Kidney (tissue), 13 donors: ENCODE measurements at regions not wholly inside any gene's neighbourhood (a gene's known extent, or its start where the extent isn't known, plus 50 kb on each side); places are given as distances from the start of the nearest gene placed in this dataset.

Experiments used
- DNase-seq, 5 donors: peaks; one replicate each; pipeline ENCODE4 v3.0.0-alpha.2; 2013 to 2020
- FAIRE-seq: peaks from 2 replicates; lab custom pipeline; 2012; peaks lifted over from hg19 to GRCh38; lab: Jason Lieb, UNC
- H3K27ac ChIP-seq, 2 donors: one replicate each; pipeline ENCODE4 v1.7.0; 2013; ENCODE audit warnings: low read depth in 2 of 2, low read length in 2 of 2, inconsistent platforms in 1 of 2
- H3K27me3 ChIP-seq: one replicate; pipeline ENCODE4 v1.7.1; 2013; ENCODE audit warnings: low read length, inconsistent platforms; ENCODE audit not compliant: control insufficient read depth, insufficient read depth
- H3K36me3 ChIP-seq, 3 donors: one replicate each; pipeline versions ENCODE4 v1.7.0 to v1.7.1; 2013; ENCODE audit warnings: low read length in 3 of 3, control low read depth in 1 of 3, inconsistent platforms in 1 of 3; ENCODE audit not compliant: insufficient read depth in 3 of 3, control insufficient read depth in 2 of 3
- H3K4me1 ChIP-seq, 3 donors: one replicate each; pipeline versions ENCODE4 v1.7.0 to v1.7.1; 2013; ENCODE audit warnings: low read length in 3 of 3, inconsistent platforms in 1 of 3, low read depth in 1 of 3; ENCODE audit not compliant: control insufficient read depth in 2 of 3, insufficient read depth in 2 of 3
- H3K4me3 ChIP-seq, 3 donors: one replicate each; pipeline versions ENCODE4 v1.7.0 to v1.8.1; 2013; ENCODE audit warnings: low read length in 3 of 3, control low read depth in 1 of 3, inconsistent platforms in 1 of 3
- H3K9ac ChIP-seq, 3 donors: one replicate each; pipeline versions ENCODE4 v1.7.0 to v1.7.1; 2013; ENCODE audit warnings: low read length in 3 of 3, control low read depth in 1 of 3, inconsistent platforms in 1 of 3
- H3K9me3 ChIP-seq, 3 donors: one replicate each; pipeline versions ENCODE4 v1.7.0 to v1.7.1; 2013; ENCODE audit warnings: low read length in 3 of 3, control low read depth in 1 of 3, inconsistent platforms in 1 of 3; ENCODE audit not compliant: control insufficient read depth in 2 of 3, insufficient read depth in 1 of 3
- intact Hi-C: fragments of 100-400 bp; cut with DNase I; formaldehyde crosslinking; loops from one replicate; pipeline ENCODE4 v1.11.1; 2022
- TF ChIP-seq, protein P1 (sequence below): IDR thresholded peaks from 3 replicates; pipeline ENCODE4 v1.5.1; 2012; ENCODE audit warnings: mild to moderate bottlenecking, moderate library complexity, borderline replicate concordance; ENCODE audit not compliant: insufficient read depth; ENCODE audit errors: extremely low read depth
- donor health status: control.
- donor health status: control.
- donor health status: control.
- donor health status: control.
- donor health status: control.
- donor health status: DM: yes; HTN: yes; CAD: no.
- donor health status: Normal renal cell carcinoma (clear cell type).

DNA sequence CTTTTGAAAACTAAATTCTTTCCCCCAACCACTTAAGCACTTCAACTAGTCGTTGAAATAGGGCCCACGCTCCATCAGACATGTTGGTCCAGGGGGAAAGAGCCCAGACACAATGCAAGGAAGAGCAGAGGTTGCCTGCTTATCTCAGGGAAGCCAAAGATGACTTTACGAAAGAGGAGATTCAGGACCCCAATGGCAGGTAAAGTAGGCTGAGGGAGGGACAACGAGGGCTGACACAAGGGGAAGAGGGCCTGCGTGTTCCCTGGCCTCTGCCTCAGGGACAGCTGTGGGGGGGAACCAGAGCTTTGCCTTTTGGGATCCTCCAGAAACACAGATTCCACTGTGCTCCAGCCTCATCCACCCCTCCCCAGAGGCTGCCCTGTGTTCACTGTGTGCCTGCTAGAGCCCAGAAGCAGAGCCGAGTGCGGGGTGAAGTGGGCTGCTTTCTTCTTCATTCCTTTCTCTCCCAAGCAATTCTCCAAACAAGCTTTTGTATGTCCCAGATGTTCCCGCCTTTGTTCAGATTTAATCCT lies 135.5 kb upstream of the GRIK3 start:
- intact Hi-C loops = no loop called here
- H3K4me1 ChIP-seq = no peaks in the 10 kb centered on the region
- no peak overlapping the region for H3K27ac ChIP-seq
- no peak overlapping the region for H3K4me3 ChIP-seq
- DNase-seq (no peak), FAIRE-seq (no peak)
- TF ChIP-seq, protein P1, sequence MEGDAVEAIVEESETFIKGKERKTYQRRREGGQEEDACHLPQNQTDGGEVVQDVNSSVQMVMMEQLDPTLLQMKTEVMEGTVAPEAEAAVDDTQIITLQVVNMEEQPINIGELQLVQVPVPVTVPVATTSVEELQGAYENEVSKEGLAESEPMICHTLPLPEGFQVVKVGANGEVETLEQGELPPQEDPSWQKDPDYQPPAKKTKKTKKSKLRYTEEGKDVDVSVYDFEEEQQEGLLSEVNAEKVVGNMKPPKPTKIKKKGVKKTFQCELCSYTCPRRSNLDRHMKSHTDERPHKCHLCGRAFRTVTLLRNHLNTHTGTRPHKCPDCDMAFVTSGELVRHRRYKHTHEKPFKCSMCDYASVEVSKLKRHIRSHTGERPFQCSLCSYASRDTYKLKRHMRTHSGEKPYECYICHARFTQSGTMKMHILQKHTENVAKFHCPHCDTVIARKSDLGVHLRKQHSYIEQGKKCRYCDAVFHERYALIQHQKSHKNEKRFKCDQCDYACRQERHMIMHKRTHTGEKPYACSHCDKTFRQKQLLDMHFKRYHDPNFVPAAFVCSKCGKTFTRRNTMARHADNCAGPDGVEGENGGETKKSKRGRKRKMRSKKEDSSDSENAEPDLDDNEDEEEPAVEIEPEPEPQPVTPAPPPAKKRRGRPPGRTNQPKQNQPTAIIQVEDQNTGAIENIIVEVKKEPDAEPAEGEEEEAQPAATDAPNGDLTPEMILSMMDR = no peak
- H3K9me3 ChIP-seq = peaks cover 0 to 15% (median 0%) of the 10 kb centered on the region in 3 donors
- no peaks in the 10 kb centered on the region for H3K36me3 ChIP-seq
- no peak overlapping the region for H3K9ac ChIP-seq
- no peaks in the 10 kb centered on the region for H3K27me3 ChIP-seq

DNA sequence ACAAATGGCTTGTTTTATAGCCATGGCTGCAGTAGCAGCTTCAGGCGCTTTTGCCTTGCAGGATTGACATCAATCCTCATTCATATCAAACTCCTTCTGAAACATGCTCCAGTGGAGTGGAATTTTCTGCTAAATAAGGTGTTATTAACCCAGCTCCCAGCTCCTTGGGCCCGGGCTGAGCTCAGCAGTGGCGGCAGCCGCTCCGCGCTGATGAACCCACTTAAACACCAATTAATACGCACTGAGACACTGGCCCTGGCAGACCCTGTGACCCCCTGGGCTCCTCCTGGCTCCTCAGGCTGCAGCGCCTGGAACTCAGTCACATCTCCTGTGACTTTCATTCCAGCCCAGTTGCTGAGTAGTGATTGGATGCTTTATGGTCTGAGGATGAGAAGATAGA lies 137.4 kb upstream of the GRIK3 start:
- peak in 2 of 5 donors; percentile 0 for DNase-seq
- Histone ChIP-seq H3K9me3 (peaks cover 0 to 10% (median 0%) of the 10 kb centered on the region in 3 donors), H3K27me3 (no peaks in the 10 kb centered on the region), H3K4me3 (no peak overlapping the region), H3K4me1 (no peaks in the 10 kb centered on the region), H3K36me3 (no peaks in the 10 kb centered on the region), H3K9ac (no peak overlapping the region), H3K27ac (no peak overlapping the region)
- intact Hi-C loops = no loop called here
- TF ChIP-seq, protein P1 = no peak
- FAIRE-seq = no peak

DNA sequence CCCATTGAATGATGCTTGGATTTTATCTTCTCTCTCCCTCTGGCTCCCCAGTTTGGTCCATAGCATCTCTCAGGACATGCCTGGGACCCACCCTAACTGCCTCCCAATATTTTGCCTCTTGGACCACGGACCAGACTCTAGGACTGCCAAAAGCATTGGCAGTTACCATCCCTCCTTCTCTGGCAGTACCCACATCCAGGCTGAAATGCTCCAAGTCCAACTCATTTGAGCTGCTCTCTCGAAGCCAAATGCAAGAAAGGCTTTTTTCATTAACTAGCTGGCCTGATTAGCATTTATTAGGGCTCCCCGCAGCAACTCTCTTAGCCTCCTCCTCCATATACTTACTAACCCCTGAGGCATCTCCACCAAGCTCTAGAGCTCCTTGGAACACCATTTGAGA lies 140.0 kb upstream of the GRIK3 start:
- Histone ChIP-seq H3K9ac (no peak overlapping the region), H3K4me3 (no peak overlapping the region), H3K36me3 (no peaks in the 10 kb centered on the region), H3K27me3 (no peaks in the 10 kb centered on the region), H3K9me3 (peaks cover 0 to 2% (median 0%) of the 10 kb centered on the region in 3 donors), H3K27ac (no peak overlapping the region), H3K4me1 (no peaks in the 10 kb centered on the region)
- DNase-seq (no peak), FAIRE-seq (no peak)
- TF ChIP-seq, protein P1 = no peak
- intact Hi-C loops = no loop called here

DNA sequence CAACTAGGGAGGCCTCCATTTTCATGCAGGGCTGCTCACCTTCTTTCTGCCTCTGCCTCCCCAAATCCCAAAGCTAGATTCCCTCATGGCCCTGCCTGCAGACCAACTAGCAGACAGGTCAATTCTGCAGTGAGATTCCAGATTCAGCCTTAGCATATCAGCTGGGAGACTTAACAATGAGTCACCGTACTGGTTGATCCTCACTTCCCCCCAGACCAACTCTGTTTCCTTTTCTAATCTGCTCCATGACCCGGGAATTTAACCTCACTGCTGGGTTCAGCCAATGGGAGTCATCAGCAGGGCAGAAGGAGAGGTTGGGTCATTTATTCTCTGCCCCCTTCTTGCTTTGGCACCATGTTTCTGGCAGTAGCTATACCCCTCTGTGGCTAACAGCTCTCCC lies 140.6 kb upstream of the GRIK3 start:
- TF ChIP-seq, protein P1 = no peak
- Histone ChIP-seq H3K9ac (no peak overlapping the region), H3K27ac (no peak overlapping the region), H3K9me3 (no peaks in the 10 kb centered on the region), H3K36me3 (no peaks in the 10 kb centered on the region), H3K4me3 (no peak overlapping the region), H3K4me1 (no peaks in the 10 kb centered on the region), H3K27me3 (no peaks in the 10 kb centered on the region)
- intact Hi-C loops = no loop called here
- FAIRE-seq (no peak), DNase-seq (no peak)
